ENCODE measurements at regions not wholly inside any gene's neighbourhood (a gene's known extent, or its start where the extent isn't known, plus 50 kb on each side); places are given as distances from the start of the nearest gene placed in this dataset. TPM values are rescaled to one million over a fixed set of nuclear protein-coding genes. Genes with fewer than 3 reads are reported as not detected.

MicroRNAs in the stretch of these regions (microRNA counts, 767-probe panel; counts per million panel counts)
- microRNA hsa-miR-888-5p = 879 counts per million, percentile 95 among the panel's probes with 10 or more counts
- microRNA hsa-miR-890 = 879 counts per million, percentile 95 among the panel's probes with 10 or more counts
- microRNA hsa-miR-891a = 879 counts per million, percentile 95 among the panel's probes with 10 or more counts
- 879 counts per million, percentile 95 among the panel's probes with 10 or more counts for microRNA hsa-miR-891b
- microRNA hsa-miR-892a = 879 counts per million, percentile 95 among the panel's probes with 10 or more counts
- 879 counts per million, percentile 95 among the panel's probes with 10 or more counts for microRNA hsa-miR-892b

Small RNAs in the stretch of these regions (microRNA-seq; reads per million reads assigned to microRNA genes)
- 0 reads per million in 2 experiments for gene MIR888 (ENCODE audit: borderline microRNAs expressed in 2 of 2, borderline number of aligned reads in 2 of 2, borderline replicate concordance in 1 of 2)
- 0 reads per million in 2 experiments for gene MIR890 (ENCODE audit: borderline microRNAs expressed in 2 of 2, borderline number of aligned reads in 2 of 2, borderline replicate concordance in 1 of 2)
- 0 reads per million in 2 experiments for gene MIR891A (ENCODE audit: borderline microRNAs expressed in 2 of 2, borderline number of aligned reads in 2 of 2, borderline replicate concordance in 1 of 2)
- gene MIR891B (ENCODE audit: borderline microRNAs expressed in 2 of 2, borderline number of aligned reads in 2 of 2, borderline replicate concordance in 1 of 2) = 0 reads per million in 2 experiments
- gene MIR892A (ENCODE audit: borderline microRNAs expressed in 2 of 2, borderline number of aligned reads in 2 of 2, borderline replicate concordance in 1 of 2) = 0 to 0.20 reads per million in 2 experiments
- gene MIR892B (ENCODE audit: borderline microRNAs expressed in 2 of 2, borderline number of aligned reads in 2 of 2, borderline replicate concordance in 1 of 2) = 0 reads per million in 2 experiments
- 0 reads per million in 2 experiments for gene MIR892C (ENCODE audit: borderline microRNAs expressed in 2 of 2, borderline number of aligned reads in 2 of 2, borderline replicate concordance in 1 of 2)

Small RNAs in the stretch of these regions (small RNA-seq; reads per million reads assigned to genes)
- gene MIR888 (ENCODE audit: insufficient read depth) (not detected), gene MIR890 (ENCODE audit: insufficient read depth) (not detected), gene MIR891A (ENCODE audit: insufficient read depth) (1.0 reads per million), gene MIR891B (ENCODE audit: insufficient read depth) (not detected), gene MIR892A (ENCODE audit: insufficient read depth) (not detected), gene MIR892B (ENCODE audit: insufficient read depth) (not detected), gene MIR892C (ENCODE audit: insufficient read depth) (not detected)
